Neural cell (in vitro differentiated cells): ENCODE measurements at regions not wholly inside any gene's neighbourhood (a gene's known extent, or its start where the extent isn't known, plus 50 kb on each side); places are given as distances from the start of the nearest gene placed in this dataset.

Experiments
- H2AFZ ChIP-seq: fragments of 200-600, 300-800 bp; sonication (generic), shearing (Covaris generic); 2 replicates; pipeline ENCODE4 v1.6.0; 2014; ENCODE audit warnings: low read depth, mild to moderate bottlenecking, antibody characterized with exemption, low read length, moderate library complexity
- H3F3A ChIP-seq: fragments of 200-600 bp; shearing (Covaris generic); 2 replicates; pipeline ENCODE4 v1.6.1; 2016; ENCODE audit warnings: mild to moderate bottlenecking, moderate library complexity, mixed read lengths, antibody characterized with exemption, low read length; ENCODE audit not compliant: insufficient read depth, poor library complexity, severe bottlenecking
- H3K27ac ChIP-seq: fragments of 200-600, 300-800 bp; sonication (generic), shearing (Covaris generic); 2 replicates; pipeline ENCODE4 v1.5.1; 2014; ENCODE audit warnings: mild to moderate bottlenecking, low read length, moderate library complexity
- H3K27me3 ChIP-seq: fragments of 300-800, 200-600 bp; sonication (generic), shearing (Covaris generic); 2 replicates; pipeline ENCODE4 v1.6.0; 2014; ENCODE audit warnings: mild to moderate bottlenecking, low read depth, low read length, moderate library complexity; ENCODE audit not compliant: insufficient read depth
- H3K36me3 ChIP-seq: fragments of 300-800, 200-600 bp; sonication (generic), shearing (Covaris generic); 2 replicates; pipeline ENCODE4 v1.5.1; 2014; ENCODE audit warnings: mild to moderate bottlenecking, antibody characterized with exemption, low read length, moderate library complexity; ENCODE audit not compliant: insufficient read depth
- H3K4me2 ChIP-seq: fragments of 300-800, 200-600 bp; sonication (generic), shearing (Covaris generic); 2 replicates; pipeline ENCODE4 v1.6.0; 2014; ENCODE audit warnings: mild to moderate bottlenecking, low read length
- H3K4me3 ChIP-seq: fragments of 300-800, 200-600 bp; sonication (generic), shearing (Covaris generic); 2 replicates; pipeline ENCODE4 v1.5.1; 2014; ENCODE audit warnings: mild to moderate bottlenecking, low read length, moderate library complexity
- H3K79me2 ChIP-seq: fragments of 200-600 bp; shearing (Covaris generic); replicated peaks from 2 replicates; pipeline ENCODE4 v1.6.0; 2014; ENCODE audit warnings: mild to moderate bottlenecking, low read length, moderate library complexity; ENCODE audit not compliant: insufficient read depth
- H3K9ac ChIP-seq: fragments of 300-800, 200-600 bp; sonication (generic), shearing (Covaris generic); 2 replicates; pipeline ENCODE4 v1.6.1; 2016; ENCODE audit warnings: mild to moderate bottlenecking, low read length, mixed read lengths
- H3K9me2 ChIP-seq: fragments of 200-600 bp; shearing (Covaris generic); 2 replicates; pipeline ENCODE4 v1.6.1; 2016; ENCODE audit warnings: mild to moderate bottlenecking, low read length, mixed read lengths; ENCODE audit not compliant: insufficient read depth
- H3K9me3 ChIP-seq: fragments of 200-600, 300-800 bp; sonication (generic), shearing (Covaris generic); 2 replicates; pipeline ENCODE4 v1.6.1; 2016; ENCODE audit warnings: mild to moderate bottlenecking, mixed run types, low read length, moderate library complexity, mixed read lengths
- H4K20me1 ChIP-seq: fragments of 200-600 bp; shearing (Covaris generic); 2 replicates; pipeline ENCODE4 v1.6.1; 2016; ENCODE audit warnings: mild to moderate bottlenecking, mixed run types; ENCODE audit not compliant: insufficient read depth
- EP300 ChIP-seq: fragments of 450-650 bp; conservative IDR thresholded peaks from 2 replicates; pipeline ENCODE4 v1.6.1; 2014; ENCODE audit warnings: antibody characterized with exemption, mild to moderate bottlenecking, moderate library complexity; ENCODE audit not compliant: poor library complexity, severe bottlenecking
- EZH2 ChIP-seq: fragments of 200-600, 300-800 bp; shearing (Covaris generic), sonication (generic); IDR thresholded peaks from 2 replicates; pipeline ENCODE4 v1.6.1; 2014; ENCODE audit warnings: antibody characterized with exemption, low read length, borderline replicate concordance, mild to moderate bottlenecking; ENCODE audit not compliant: insufficient read depth, poor library complexity, severe bottlenecking
- MXI1 ChIP-seq: fragments of 450-650 bp; conservative IDR thresholded peaks from 2 replicates; pipeline ENCODE4 v1.6.1; 2014; ENCODE audit warnings: antibody characterized with exemption, mild to moderate bottlenecking; ENCODE audit not compliant: poor library complexity, severe bottlenecking
- POLR2AphosphoS5 ChIP-seq: IDR thresholded peaks from 2 replicates; pipeline ENCODE4 v1.6.1; 2012
- RAD21 ChIP-seq: fragments of 450-650 bp; conservative IDR thresholded peaks from 2 replicates; pipeline ENCODE4 v1.6.1; 2014; ENCODE audit warnings: antibody characterized with exemption, mild to moderate bottlenecking, moderate library complexity
- SMC3 ChIP-seq: fragments of 450-650 bp; conservative IDR thresholded peaks from 2 replicates; pipeline ENCODE4 v1.6.1; 2014; ENCODE audit warnings: antibody characterized with exemption, mild to moderate bottlenecking, moderate library complexity; ENCODE audit not compliant: poor library complexity
- TAF1 ChIP-seq: IDR thresholded peaks from 2 replicates; pipeline ENCODE4 v1.6.1; 2012; ENCODE audit warnings: low read depth
- TF ChIP-seq, protein P1 (sequence below): IDR thresholded peaks from 2 replicates; pipeline ENCODE4 v1.6.1; 2012; ENCODE audit warnings: borderline replicate concordance
- TF ChIP-seq, protein P2 (sequence below): fragments of 450-650 bp; IDR thresholded peaks from 2 replicates; pipeline ENCODE4 v1.5.1; 2014; ENCODE audit warnings: antibody characterized with exemption, mild to moderate bottlenecking, moderate library complexity; ENCODE audit not compliant: poor library complexity, severe bottlenecking

DNA sequence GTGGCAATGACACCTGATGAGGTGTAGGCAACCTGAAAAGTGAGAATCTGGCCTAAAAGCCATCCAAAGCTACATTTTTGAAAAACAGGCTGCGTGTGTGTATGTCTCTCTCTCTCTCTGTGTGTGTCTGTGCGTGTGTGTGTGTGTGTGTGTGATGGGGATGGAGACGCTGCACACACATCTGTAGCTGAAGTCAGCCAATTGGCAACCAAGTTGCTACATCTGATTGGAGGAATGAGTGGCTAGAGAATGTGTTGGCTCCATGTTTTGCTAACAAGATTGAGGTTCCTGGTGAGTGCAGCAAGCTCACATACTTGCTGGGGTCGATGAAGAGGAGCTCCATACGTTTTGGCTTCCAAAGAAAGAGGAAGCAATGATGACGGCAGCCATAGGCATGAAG, 311.4 kb upstream of the NCAM1 start:
- Histone ChIP-seq H3K9ac (no peak overlapping the region), H4K20me1 (no peaks in the 10 kb centered on the region), H3K4me3 (no peak overlapping the region), H3K9me2 (no peaks in the 10 kb centered on the region), H3K79me2 (no peaks in the 10 kb centered on the region), H3K36me3 (no peaks in the 10 kb centered on the region), H3K27me3 (no peaks in the 10 kb centered on the region), H3K27ac (no peak overlapping the region), H3K4me2 (no peak overlapping the region), H3F3A (no peaks in the 10 kb centered on the region), H3K9me3 (no peaks in the 10 kb centered on the region), H2AFZ (no peak overlapping the region)
- TF ChIP-seq POLR2AphosphoS5 (no peak), RAD21 (no peak), SMC3 (no peak), EZH2 (no peak), TAF1 (no peak), MXI1 (no peak)
- TF ChIP-seq, protein P1, sequence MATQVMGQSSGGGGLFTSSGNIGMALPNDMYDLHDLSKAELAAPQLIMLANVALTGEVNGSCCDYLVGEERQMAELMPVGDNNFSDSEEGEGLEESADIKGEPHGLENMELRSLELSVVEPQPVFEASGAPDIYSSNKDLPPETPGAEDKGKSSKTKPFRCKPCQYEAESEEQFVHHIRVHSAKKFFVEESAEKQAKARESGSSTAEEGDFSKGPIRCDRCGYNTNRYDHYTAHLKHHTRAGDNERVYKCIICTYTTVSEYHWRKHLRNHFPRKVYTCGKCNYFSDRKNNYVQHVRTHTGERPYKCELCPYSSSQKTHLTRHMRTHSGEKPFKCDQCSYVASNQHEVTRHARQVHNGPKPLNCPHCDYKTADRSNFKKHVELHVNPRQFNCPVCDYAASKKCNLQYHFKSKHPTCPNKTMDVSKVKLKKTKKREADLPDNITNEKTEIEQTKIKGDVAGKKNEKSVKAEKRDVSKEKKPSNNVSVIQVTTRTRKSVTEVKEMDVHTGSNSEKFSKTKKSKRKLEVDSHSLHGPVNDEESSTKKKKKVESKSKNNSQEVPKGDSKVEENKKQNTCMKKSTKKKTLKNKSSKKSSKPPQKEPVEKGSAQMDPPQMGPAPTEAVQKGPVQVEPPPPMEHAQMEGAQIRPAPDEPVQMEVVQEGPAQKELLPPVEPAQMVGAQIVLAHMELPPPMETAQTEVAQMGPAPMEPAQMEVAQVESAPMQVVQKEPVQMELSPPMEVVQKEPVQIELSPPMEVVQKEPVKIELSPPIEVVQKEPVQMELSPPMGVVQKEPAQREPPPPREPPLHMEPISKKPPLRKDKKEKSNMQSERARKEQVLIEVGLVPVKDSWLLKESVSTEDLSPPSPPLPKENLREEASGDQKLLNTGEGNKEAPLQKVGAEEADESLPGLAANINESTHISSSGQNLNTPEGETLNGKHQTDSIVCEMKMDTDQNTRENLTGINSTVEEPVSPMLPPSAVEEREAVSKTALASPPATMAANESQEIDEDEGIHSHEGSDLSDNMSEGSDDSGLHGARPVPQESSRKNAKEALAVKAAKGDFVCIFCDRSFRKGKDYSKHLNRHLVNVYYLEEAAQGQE: no peak

DNA sequence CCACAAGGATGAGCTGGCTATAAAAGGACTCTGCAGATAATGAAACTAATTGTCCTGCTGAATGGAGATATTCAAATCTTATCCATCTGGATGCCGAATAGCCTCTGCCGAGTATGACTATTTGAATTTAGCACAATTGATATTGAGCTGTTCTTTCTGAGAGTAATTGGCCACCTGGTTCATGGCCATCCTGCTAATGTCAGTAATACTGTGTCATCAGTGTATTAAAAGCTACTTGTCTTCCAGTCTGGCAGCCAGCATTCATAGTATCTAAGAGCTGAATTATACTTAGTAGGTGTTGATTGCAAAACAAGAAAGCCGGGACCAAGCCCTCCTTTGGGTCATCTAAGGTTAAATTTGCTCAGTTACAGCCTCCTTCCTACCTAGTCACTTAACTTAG, 310.7 kb upstream of the NCAM1 start:
- Histone ChIP-seq H3K4me2 (no peak overlapping the region), H3K9me3 (no peaks in the 10 kb centered on the region), H3K79me2 (no peaks in the 10 kb centered on the region), H3K9me2 (no peaks in the 10 kb centered on the region), H3K27ac (no peak overlapping the region), H3K9ac (no peak overlapping the region), H3K27me3 (no peaks in the 10 kb centered on the region), H3K4me3 (no peak overlapping the region), H2AFZ (no peak overlapping the region), H4K20me1 (no peaks in the 10 kb centered on the region), H3F3A (no peaks in the 10 kb centered on the region), H3K36me3 (no peaks in the 10 kb centered on the region)
- TF ChIP-seq TAF1 (no peak), RAD21 (no peak), SMC3 (no peak), MXI1 (no peak), EP300 (no peak), POLR2AphosphoS5 (no peak), EZH2 (no peak)
- TF ChIP-seq, protein P2, sequence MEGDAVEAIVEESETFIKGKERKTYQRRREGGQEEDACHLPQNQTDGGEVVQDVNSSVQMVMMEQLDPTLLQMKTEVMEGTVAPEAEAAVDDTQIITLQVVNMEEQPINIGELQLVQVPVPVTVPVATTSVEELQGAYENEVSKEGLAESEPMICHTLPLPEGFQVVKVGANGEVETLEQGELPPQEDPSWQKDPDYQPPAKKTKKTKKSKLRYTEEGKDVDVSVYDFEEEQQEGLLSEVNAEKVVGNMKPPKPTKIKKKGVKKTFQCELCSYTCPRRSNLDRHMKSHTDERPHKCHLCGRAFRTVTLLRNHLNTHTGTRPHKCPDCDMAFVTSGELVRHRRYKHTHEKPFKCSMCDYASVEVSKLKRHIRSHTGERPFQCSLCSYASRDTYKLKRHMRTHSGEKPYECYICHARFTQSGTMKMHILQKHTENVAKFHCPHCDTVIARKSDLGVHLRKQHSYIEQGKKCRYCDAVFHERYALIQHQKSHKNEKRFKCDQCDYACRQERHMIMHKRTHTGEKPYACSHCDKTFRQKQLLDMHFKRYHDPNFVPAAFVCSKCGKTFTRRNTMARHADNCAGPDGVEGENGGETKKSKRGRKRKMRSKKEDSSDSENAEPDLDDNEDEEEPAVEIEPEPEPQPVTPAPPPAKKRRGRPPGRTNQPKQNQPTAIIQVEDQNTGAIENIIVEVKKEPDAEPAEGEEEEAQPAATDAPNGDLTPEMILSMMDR: no peak
- TF ChIP-seq, protein P1: no peak
